IMR-90 (cell line): ENCODE measurements at regions not wholly inside any gene's neighbourhood (a gene's known extent, or its start where the extent isn't known, plus 50 kb on each side); places are given as distances from the start of the nearest gene placed in this dataset.

ENCODE experiments used
- ATAC-seq: fragments of 200-7000 bp; cut with Tn5 transposase; 2 replicates; pipeline ENCODE4 v1.9.1; 2020; ENCODE audit warnings: low read depth, mild to moderate bottlenecking, moderate library complexity
- BruUV-seq: library from RNA; stranded (reverse); fragments of 400-500 nt; replicated peaks from 2 replicates; lab custom pipeline; 2021; lab: Mats Ljungman, UMichigan
- CTCF ChIA-PET: fragments of 300-600 bp; formaldehyde crosslinking; extraction: SDS; loops from one replicate; lab custom pipeline; 2021; ENCODE audit warnings: antibody characterized with exemption; lab: Yijun Ruan, JAX
- POLR2A ChIA-PET: fragments of 300-600 bp; sonication (Branson Sonifier 250); formaldehyde crosslinking; loops from one replicate; lab custom pipeline; 2022; ENCODE audit warnings: antibody characterized with exemption; ENCODE audit not compliant: unreplicated experiment; lab: Charles Lee
- DNase-seq: peaks from one replicate; pipeline ENCODE4 v3.0.0; 2013
- H2AFZ ChIP-seq: replicated peaks from 2 replicates; pipeline ENCODE3; 2013; ENCODE audit warnings: low read length, mild to moderate bottlenecking; ENCODE audit not compliant: poor library complexity
- H2AK5ac ChIP-seq: 2 replicates; pipeline ENCODE4 v1.6.1; 2013; ENCODE audit warnings: low read depth, low read length, inconsistent platforms
- H2AK9ac ChIP-seq: replicated peaks from 2 replicates; pipeline ENCODE3; 2013; ENCODE audit warnings: mild to moderate bottlenecking, low read depth, low read length, moderate library complexity; ENCODE audit not compliant: poor library complexity
- H2BK120ac ChIP-seq: 2 replicates; pipeline ENCODE4 v1.6.1; 2013; ENCODE audit warnings: low read depth, low read length, inconsistent platforms
- H2BK15ac ChIP-seq: 3 replicates; pipeline ENCODE4 v1.6.1; 2013; ENCODE audit warnings: low read depth, low read length, inconsistent platforms
- H2BK20ac ChIP-seq: 2 replicates; pipeline ENCODE4 v1.6.1; 2013; ENCODE audit warnings: low read depth, mild to moderate bottlenecking, inconsistent platforms, low read length, moderate library complexity
- H2BK5ac ChIP-seq: 2 replicates; pipeline ENCODE4 v1.6.1; 2013; ENCODE audit warnings: mild to moderate bottlenecking, low read depth, low read length, inconsistent platforms; ENCODE audit not compliant: poor library complexity, severe bottlenecking
- H3K14ac ChIP-seq: replicated peaks from 2 replicates; pipeline ENCODE4 v1.6.1; 2013; ENCODE audit warnings: low read depth, low read length, inconsistent platforms
- H3K18ac ChIP-seq: 2 replicates; pipeline ENCODE4 v1.6.1; 2013; ENCODE audit warnings: low read depth, low read length, control low read depth
- H3K23ac ChIP-seq: 2 replicates; pipeline ENCODE4 v1.6.1; 2013; ENCODE audit warnings: low read depth, low read length, inconsistent platforms
- H3K27ac ChIP-seq: 2 replicates; pipeline ENCODE4 v1.5.1; 2013; ENCODE audit warnings: mild to moderate bottlenecking, control low read depth, low read length; ENCODE audit not compliant: insufficient read depth
- H3K27me3 ChIP-seq: 2 replicates; pipeline ENCODE4 v1.6.1; 2013; ENCODE audit warnings: low read length; ENCODE audit not compliant: control insufficient read depth, insufficient read depth
- H3K36me3 ChIP-seq: 2 replicates; pipeline ENCODE4 v1.6.1; 2013; ENCODE audit warnings: low read length, mixed read lengths; ENCODE audit not compliant: control insufficient read depth, insufficient read depth
- H3K4ac ChIP-seq: 2 replicates; pipeline ENCODE4 v1.6.1; 2013; ENCODE audit warnings: low read depth, low read length, inconsistent platforms
- H3K4me1 ChIP-seq: 2 replicates; pipeline ENCODE4 v1.6.1; 2013; ENCODE audit warnings: low read length, mixed read lengths; ENCODE audit not compliant: control insufficient read depth, insufficient read depth
- H3K4me2 ChIP-seq: 2 replicates; pipeline ENCODE4 v1.6.1; 2013; ENCODE audit warnings: low read depth, mild to moderate bottlenecking, control low read depth, low read length, moderate library complexity
- H3K4me3 ChIP-seq: 2 replicates; pipeline ENCODE4 v1.5.1; 2013; ENCODE audit warnings: low read depth, mild to moderate bottlenecking, control low read depth, low read length, moderate library complexity; ENCODE audit not compliant: insufficient read depth
- H3K56ac ChIP-seq: 2 replicates; pipeline ENCODE4 v1.6.1; 2013; ENCODE audit warnings: low read length, inconsistent platforms; ENCODE audit not compliant: insufficient read depth; ENCODE audit errors: extremely low read depth
- H3K79me1 ChIP-seq, 2 experiments: 2 replicates each; pipeline ENCODE4 v1.6.1; 2013; ENCODE audit warnings: low read length in 2 of 2, inconsistent platforms in 1 of 2, low read depth in 1 of 2
- H3K9ac ChIP-seq: 2 replicates; pipeline ENCODE4 v1.6.1; 2013; ENCODE audit warnings: low read depth, low read length, control low read depth
- H3K9me1 ChIP-seq: 2 replicates; pipeline ENCODE4 v1.6.1; 2013; ENCODE audit warnings: low read length, inconsistent platforms; ENCODE audit not compliant: insufficient read depth
- H3K9me3 ChIP-seq: 2 replicates; pipeline ENCODE4 v1.6.1; 2013; ENCODE audit warnings: low read length; ENCODE audit not compliant: control insufficient read depth, insufficient read depth
- H4K20me1 ChIP-seq: 2 replicates; pipeline ENCODE4 v1.6.1; 2013; ENCODE audit warnings: low read length, inconsistent platforms; ENCODE audit not compliant: insufficient read depth
- H4K5ac ChIP-seq: 2 replicates; pipeline ENCODE4 v1.6.1; 2013; ENCODE audit warnings: mild to moderate bottlenecking, low read depth, low read length, control low read depth
- H4K8ac ChIP-seq, 2 experiments: 2 replicates each; pipeline ENCODE4 v1.6.1; 2013; ENCODE audit warnings: low read depth in 2 of 2, low read length in 2 of 2, control low read depth in 1 of 2, inconsistent platforms in 1 of 2
- H4K91ac ChIP-seq: 2 replicates; pipeline ENCODE4 v1.6.1; 2013; ENCODE audit warnings: low read depth, low read length, inconsistent platforms; ENCODE audit not compliant: insufficient read depth
- CEBPB ChIP-seq: IDR thresholded peaks from 2 replicates; pipeline ENCODE4 v1.6.1; 2012; ENCODE audit warnings: low read depth, low read length, improper control_type of control experiment
- CHD1 ChIP-seq: IDR thresholded peaks from 2 replicates; pipeline ENCODE4 v1.6.1; 2012; ENCODE audit warnings: low read depth, low read length, improper control_type of control experiment
- FOS ChIP-seq: fragments of 150-350 bp; IDR thresholded peaks from 2 replicates; pipeline ENCODE4 v1.6.1; 2016; ENCODE audit warnings: low read depth, low read length
- MAFK ChIP-seq: IDR thresholded peaks from 2 replicates; pipeline ENCODE4 v1.6.1; 2012; ENCODE audit warnings: low read depth, low read length, improper control_type of control experiment
- MAZ ChIP-seq: IDR thresholded peaks from 2 replicates; pipeline ENCODE4 v1.6.1; 2012; ENCODE audit warnings: low read depth, mild to moderate bottlenecking, low read length, improper control_type of control experiment, moderate library complexity, borderline replicate concordance
- MXI1 ChIP-seq: IDR thresholded peaks from 2 replicates; pipeline ENCODE4 v1.6.1; 2012; ENCODE audit warnings: low read depth, mild to moderate bottlenecking, low read length, moderate library complexity, borderline replicate concordance
- NFE2L2 ChIP-seq: fragments of 150-350 bp; IDR thresholded peaks from 2 replicates; pipeline ENCODE4 v1.6.1; 2016; ENCODE audit warnings: low read depth, mild to moderate bottlenecking, low read length
- POLR2A ChIP-seq: IDR thresholded peaks from 2 replicates; pipeline ENCODE4 v1.6.1; 2012; ENCODE audit warnings: mild to moderate bottlenecking, low read depth, low read length
- RCOR1 ChIP-seq: IDR thresholded peaks from 2 replicates; pipeline ENCODE4 v1.6.1; 2012; ENCODE audit warnings: mild to moderate bottlenecking, low read length, improper control_type of control experiment; ENCODE audit not compliant: insufficient replicate concordance
- RFX5 ChIP-seq: IDR thresholded peaks from 2 replicates; pipeline ENCODE4 v1.8.0; 2012; ENCODE audit warnings: low read depth, mild to moderate bottlenecking, low read length, moderate library complexity
- SMC3 ChIP-seq: fragments of 150-350 bp; IDR thresholded peaks from 2 replicates; pipeline ENCODE4 v1.6.1; 2016; ENCODE audit warnings: low read depth, mild to moderate bottlenecking, antibody characterized with exemption, low read length, moderate library complexity
- WGBS, 2 experiments: methylation state at CpG; one replicate each; pipeline versions ENCODE4 v1.1.5 to v1.1.7; 2013; ENCODE audit warnings: missing lambda C conversion rate in 2 of 2; ENCODE audit not compliant: insufficient read length in 1 of 2; ENCODE audit errors: extremely low coverage in 2 of 2; 5-methylcytosine and 5-hydroxymethylcytosine counted together
- dilution Hi-C: fragments of 300-500 bp; cut with HindIII; formaldehyde crosslinking; loops from one replicate; pipeline ENCODE4 v1.14.3; 2018; ENCODE audit warnings: low sequenced_read_pairs; ENCODE audit not compliant: unreplicated experiment
- in situ Hi-C: fragments of 300-500 bp; cut with MboI; formaldehyde crosslinking; loops from 3 replicates; pipeline ENCODE4 v1.14.3; 2019; ENCODE audit warnings: low sequenced_read_pairs, inconsistent platforms, mixed read lengths
- intact Hi-C: fragments of 100-400 bp; cut with micrococcal nuclease; formaldehyde crosslinking; loops from 2 replicates; pipeline ENCODE4 v1.10.0; 2022
- TF ChIP-seq, protein P1 (sequence below): conservative IDR thresholded peaks from 2 replicates; pipeline ENCODE4 v1.5.1; 2012; ENCODE audit warnings: mild to moderate bottlenecking, low read depth, low read length, improper control_type of control experiment
- TF ChIP-seq, protein P2 (sequence below): fragments of 150-350 bp; IDR thresholded peaks from 2 replicates; pipeline ENCODE4 v1.6.1; 2017; ENCODE audit warnings: mild to moderate bottlenecking, antibody characterized with exemption, low read length, low read depth

DNA sequence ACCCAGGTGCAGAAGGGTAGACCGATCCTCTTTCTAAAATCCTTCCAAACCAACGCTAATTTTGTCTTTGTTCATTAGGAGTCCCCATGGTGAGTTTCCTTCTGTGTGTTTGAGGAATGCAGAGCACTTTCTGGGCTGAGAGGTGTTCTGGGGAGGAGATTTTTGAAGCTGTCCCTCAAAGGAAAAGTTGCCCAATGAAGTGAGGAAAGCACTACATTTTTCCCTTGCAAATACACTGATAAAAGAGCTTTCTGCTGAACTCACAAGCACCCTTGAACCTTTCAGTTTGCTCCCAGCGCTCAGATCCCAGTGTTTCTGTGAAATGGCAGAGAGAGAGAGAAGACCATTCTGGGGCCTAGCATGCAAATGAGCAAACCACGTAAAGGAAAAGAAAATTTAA, 299.6 kb upstream of the FANCL start:
- no peak overlapping the region for H2BK20ac ChIP-seq
- no CpG with 5 or more reads among the region's 4 CpGs for WGBS, 2 experiments
- ATAC-seq (no peak), DNase-seq (no peak)
- no peaks in the 10 kb centered on the region for H3K9me3 ChIP-seq
- no peaks in the 10 kb centered on the region for H3K79me1 ChIP-seq
- H3K27me3 ChIP-seq: no peaks in the 10 kb centered on the region
- dilution Hi-C loops: no loop called here
- in situ Hi-C loops: no loop called here
- intact Hi-C loops: no loop called here
- no peak overlapping the region for H4K5ac ChIP-seq
- no peak overlapping the region for H3K14ac ChIP-seq
- H3K9me1 ChIP-seq: no peaks in the 10 kb centered on the region
- H4K91ac ChIP-seq: no peak overlapping the region
- ChIA-PET CTCF (no interaction called here), POLR2A (no interaction called here)
- no peak overlapping the region for H4K8ac ChIP-seq
- no peaks in the 10 kb centered on the region for H3K36me3 ChIP-seq
- no peak overlapping the region for H3K4me2 ChIP-seq
- H2AFZ ChIP-seq: no peak overlapping the region
- no peak overlapping the region for H3K56ac ChIP-seq
- H4K20me1 ChIP-seq: no peaks in the 10 kb centered on the region
- H3K27ac ChIP-seq: no peak overlapping the region
- H2BK5ac ChIP-seq: no peak overlapping the region
- no peak overlapping the region for H3K4me3 ChIP-seq
- no peak overlapping the region for H3K23ac ChIP-seq
- no peak overlapping the region for H3K18ac ChIP-seq
- H3K9ac ChIP-seq: no peak overlapping the region
- no peak overlapping the region for H2BK120ac ChIP-seq
- H2AK9ac ChIP-seq: no peak overlapping the region
- no peaks in the 10 kb centered on the region for H3K4me1 ChIP-seq
- no peak overlapping the region for H2BK15ac ChIP-seq
- H3K4ac ChIP-seq: no peak overlapping the region
- TF ChIP-seq MAZ: no peak
- no peak for TF ChIP-seq POLR2A
- no peak for TF ChIP-seq RFX5
- no peak for TF ChIP-seq MAFK
- TF ChIP-seq RCOR1: no peak
- TF ChIP-seq MXI1: no peak
- TF ChIP-seq NFE2L2: no peak
- TF ChIP-seq FOS: no peak
- no peak for TF ChIP-seq SMC3
- no peak for TF ChIP-seq CHD1
- no peak for TF ChIP-seq CEBPB
- TF ChIP-seq, protein P1, sequence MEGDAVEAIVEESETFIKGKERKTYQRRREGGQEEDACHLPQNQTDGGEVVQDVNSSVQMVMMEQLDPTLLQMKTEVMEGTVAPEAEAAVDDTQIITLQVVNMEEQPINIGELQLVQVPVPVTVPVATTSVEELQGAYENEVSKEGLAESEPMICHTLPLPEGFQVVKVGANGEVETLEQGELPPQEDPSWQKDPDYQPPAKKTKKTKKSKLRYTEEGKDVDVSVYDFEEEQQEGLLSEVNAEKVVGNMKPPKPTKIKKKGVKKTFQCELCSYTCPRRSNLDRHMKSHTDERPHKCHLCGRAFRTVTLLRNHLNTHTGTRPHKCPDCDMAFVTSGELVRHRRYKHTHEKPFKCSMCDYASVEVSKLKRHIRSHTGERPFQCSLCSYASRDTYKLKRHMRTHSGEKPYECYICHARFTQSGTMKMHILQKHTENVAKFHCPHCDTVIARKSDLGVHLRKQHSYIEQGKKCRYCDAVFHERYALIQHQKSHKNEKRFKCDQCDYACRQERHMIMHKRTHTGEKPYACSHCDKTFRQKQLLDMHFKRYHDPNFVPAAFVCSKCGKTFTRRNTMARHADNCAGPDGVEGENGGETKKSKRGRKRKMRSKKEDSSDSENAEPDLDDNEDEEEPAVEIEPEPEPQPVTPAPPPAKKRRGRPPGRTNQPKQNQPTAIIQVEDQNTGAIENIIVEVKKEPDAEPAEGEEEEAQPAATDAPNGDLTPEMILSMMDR: no peak
- TF ChIP-seq, protein P2, sequence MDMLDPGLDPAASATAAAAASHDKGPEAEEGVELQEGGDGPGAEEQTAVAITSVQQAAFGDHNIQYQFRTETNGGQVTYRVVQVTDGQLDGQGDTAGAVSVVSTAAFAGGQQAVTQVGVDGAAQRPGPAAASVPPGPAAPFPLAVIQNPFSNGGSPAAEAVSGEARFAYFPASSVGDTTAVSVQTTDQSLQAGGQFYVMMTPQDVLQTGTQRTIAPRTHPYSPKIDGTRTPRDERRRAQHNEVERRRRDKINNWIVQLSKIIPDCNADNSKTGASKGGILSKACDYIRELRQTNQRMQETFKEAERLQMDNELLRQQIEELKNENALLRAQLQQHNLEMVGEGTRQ: no peak
- BruUV-seq: no TSS peak
- no peak overlapping the region for H2AK5ac ChIP-seq
